Body of pancreas (tissue), 4 donors: ENCODE measurements at regions not wholly inside any gene's neighbourhood (a gene's known extent, or its start where the extent isn't known, plus 50 kb on each side); places are given as distances from the start of the nearest gene placed in this dataset.

Source experiments
- CTCF ChIP-seq, 7 experiments: fragments of 450-650 bp in 4 of 7; fragments of 200-600 bp in 3 of 7; sonication (generic) in 3 of 7; IDR thresholded peaks; one replicate each; pipeline ENCODE4 v1.5.1; 2016 to 2019; ENCODE audit warnings: antibody characterized with exemption in 7 of 7
- POLR2A ChIP-seq, 3 donors: fragments of 450-650 bp; IDR thresholded peaks; one replicate each; pipeline ENCODE4 v1.6.1; 2016; ENCODE audit warnings: antibody characterized with exemption in 3 of 3, mild to moderate bottlenecking in 2 of 3

GRCh38 chr3:191922570-191922969 lies 461.6 kb downstream of the PYDC2 start:
- TF ChIP-seq POLR2A (IDR thresholded peaks at IDR 0.05), result no peak
- TF ChIP-seq CTCF (IDR thresholded peaks at IDR 0.05), result no peak
